Liver (tissue), 8 donors: ENCODE measurements at regions not wholly inside any gene's neighbourhood (a gene's known extent, or its start where the extent isn't known, plus 50 kb on each side); places are given as distances from the start of the nearest gene placed in this dataset.

Experiments
- DNase-seq: peaks from one replicate; pipeline ENCODE4 v3.0.0-alpha.2; 2017; ENCODE audit warnings: low spot score
- H3K27ac ChIP-seq, 2 donors: one replicate each; pipeline ENCODE4 v1.7.0; 2013; ENCODE audit warnings: inconsistent platforms in 2 of 2, low read length in 2 of 2, control low read depth in 1 of 2, low read depth in 1 of 2, mild to moderate bottlenecking in 1 of 2
- H3K27me3 ChIP-seq, 4 donors: one replicate each; pipeline versions ENCODE4 v1.6.1 to v1.7.0; 2013; ENCODE audit warnings: low read length in 3 of 4, inconsistent platforms in 1 of 4, mild to moderate bottlenecking in 1 of 4, moderate library complexity in 1 of 4; ENCODE audit not compliant: control insufficient read depth in 4 of 4, insufficient read depth in 4 of 4
- H3K36me3 ChIP-seq, 4 donors: one replicate each; pipeline versions ENCODE4 v1.6.1 to v1.7.0; 2013; ENCODE audit warnings: low read length in 3 of 4, mild to moderate bottlenecking in 3 of 4, low read depth in 1 of 4, moderate library complexity in 1 of 4; ENCODE audit not compliant: control insufficient read depth in 4 of 4, insufficient read depth in 3 of 4
- H3K4me1 ChIP-seq, 4 donors: one replicate each; pipeline versions ENCODE4 v1.6.1 to v1.7.0; 2013; ENCODE audit warnings: low read length in 3 of 4, mild to moderate bottlenecking in 3 of 4, moderate library complexity in 1 of 4; ENCODE audit not compliant: control insufficient read depth in 4 of 4, insufficient read depth in 4 of 4
- H3K4me3 ChIP-seq, 3 donors: one replicate each; pipeline versions ENCODE4 v1.6.1 to v1.7.0; 2013; ENCODE audit warnings: low read length in 3 of 3, control low read depth in 1 of 3, low read depth in 1 of 3, mild to moderate bottlenecking in 1 of 3
- H3K9ac ChIP-seq, 2 donors: one replicate each; pipeline ENCODE4 v1.7.0; 2013; ENCODE audit warnings: low read length in 2 of 2, mild to moderate bottlenecking in 2 of 2, moderate library complexity in 2 of 2, control low read depth in 1 of 2, low read depth in 1 of 2
- H3K9me3 ChIP-seq, 4 donors: one replicate each; pipeline versions ENCODE4 v1.6.1 to v1.7.0; 2013; ENCODE audit warnings: low read length in 3 of 4; ENCODE audit not compliant: control insufficient read depth in 4 of 4
- ATF3 ChIP-seq: IDR thresholded peaks from 2 replicates; pipeline ENCODE4 v1.6.1; 2016; ENCODE audit warnings: antibody characterized with exemption
- EGR1 ChIP-seq, 2 donors: IDR thresholded peaks; 2 replicates each; pipeline ENCODE4 v1.6.1; 2016 to 2018; ENCODE audit warnings: antibody characterized with exemption in 2 of 2, low read depth in 2 of 2
- FOXA1 ChIP-seq: IDR thresholded peaks from 2 replicates; pipeline ENCODE4 v1.6.1; 2016; ENCODE audit warnings: antibody characterized with exemption
- FOXA2 ChIP-seq: IDR thresholded peaks from 2 replicates; pipeline ENCODE4 v1.6.1; 2016; ENCODE audit warnings: antibody characterized with exemption
- GABPA ChIP-seq, 2 donors: IDR thresholded peaks in 1 of 2; conservative IDR thresholded peaks in 1 of 2; 2 replicates each; pipeline ENCODE4 v1.6.1; 2016; ENCODE audit warnings: antibody characterized with exemption in 2 of 2, mild to moderate bottlenecking in 1 of 2, moderate library complexity in 1 of 2
- HNF4A ChIP-seq, 2 donors: conservative IDR thresholded peaks; 2 replicates each; pipeline ENCODE4 v1.6.1; 2016; ENCODE audit warnings: antibody characterized with exemption in 2 of 2, mild to moderate bottlenecking in 2 of 2
- HNF4G ChIP-seq: IDR thresholded peaks from 2 replicates; pipeline ENCODE4 v1.6.1; 2016; ENCODE audit warnings: antibody characterized with exemption
- JUND ChIP-seq, 2 donors: IDR thresholded peaks; 2 replicates each; pipeline ENCODE4 v1.6.1; 2016; ENCODE audit warnings: antibody characterized with exemption in 2 of 2
- MAX ChIP-seq: IDR thresholded peaks from 2 replicates; pipeline ENCODE4 v1.6.1; 2016; ENCODE audit warnings: antibody characterized with exemption
- NR2F2 ChIP-seq: IDR thresholded peaks from 2 replicates; pipeline ENCODE4 v1.6.1; 2016; ENCODE audit warnings: antibody characterized with exemption
- RAD21 ChIP-seq, 2 donors: IDR thresholded peaks; 2 replicates each; pipeline ENCODE4 v1.6.1; 2016; ENCODE audit warnings: antibody characterized with exemption in 2 of 2, mild to moderate bottlenecking in 2 of 2
- RXRA ChIP-seq, 2 donors: IDR thresholded peaks; 2 replicates each; pipeline ENCODE4 v1.6.1; 2017 to 2018; ENCODE audit warnings: antibody characterized with exemption in 2 of 2, mild to moderate bottlenecking in 1 of 2
- SP1 ChIP-seq: IDR thresholded peaks from 2 replicates; pipeline ENCODE4 v1.6.1; 2018; ENCODE audit warnings: antibody characterized with exemption, mild to moderate bottlenecking
- TAF1 ChIP-seq: conservative IDR thresholded peaks from 2 replicates; pipeline ENCODE4 v1.6.1; 2016; ENCODE audit warnings: antibody characterized with exemption, mild to moderate bottlenecking
- YY1 ChIP-seq: IDR thresholded peaks from 2 replicates; pipeline ENCODE4 v1.6.1; 2016; ENCODE audit warnings: antibody characterized with exemption, mild to moderate bottlenecking
- WGBS: extraction: QIAGEN DNeasy Blood & Tissue Kit; methylation state at CpG from one replicate; pipeline ENCODE4 v1.1.7; 2013; 5-methylcytosine and 5-hydroxymethylcytosine counted together
- TF ChIP-seq, protein P1 (sequence below): IDR thresholded peaks from 2 replicates; pipeline ENCODE4 v1.6.1; 2016; ENCODE audit warnings: antibody characterized with exemption
- TF ChIP-seq, protein P2 (sequence below): fragments of 150-350 bp; IDR thresholded peaks from 2 replicates; pipeline ENCODE4 v1.5.1; 2017; ENCODE audit warnings: improper control_type of control experiment, low read depth, low read length; ENCODE audit not compliant: missing input control
- TF ChIP-seq, protein P3 (sequence below): IDR thresholded peaks from 2 replicates; pipeline ENCODE4 v1.6.1; 2016; ENCODE audit warnings: antibody characterized with exemption, mild to moderate bottlenecking
- donor health status: healthy.
- donor health status: healthy.
- donor health status: healthy.
- donor health status: healthy.
- donor health status: healthy.

GRCh38 chr11:105297463-105297862 lies 157.9 kb upstream of the CARD18 start:
- no peaks in the 10 kb centered on the region for H3K36me3 ChIP-seq
- no peaks in the 10 kb centered on the region for H3K9me3 ChIP-seq
- H3K4me3 ChIP-seq = no peak overlapping the region
- no peaks in the 10 kb centered on the region for H3K27me3 ChIP-seq
- 55% methylated on average over 2 of the region's 2 CpGs for WGBS
- TF ChIP-seq SP1 (no peak), JUND (IDR thresholded peaks at IDR 0.05) (no peak), HNF4G (no peak), TAF1 (no peak), YY1 (no peak), NR2F2 (no peak), HNF4A (conservative IDR thresholded peaks at IDR 0.05) (no peak), RXRA (IDR thresholded peaks at IDR 0.05) (no peak), RAD21 (IDR thresholded peaks at IDR 0.05) (no peak), FOXA2 (no peak), MAX (no peak), FOXA1 (no peak), ATF3 (no peak), GABPA (IDR thresholded peaks at IDR 0.05 in 1 of 2, conservative IDR thresholded peaks at IDR 0.05 in 1 of 2) (no peak), EGR1 (IDR thresholded peaks at IDR 0.05; ENCODE audit: low read depth in 2 of 2) (no peak)
- TF ChIP-seq, protein P1, sequence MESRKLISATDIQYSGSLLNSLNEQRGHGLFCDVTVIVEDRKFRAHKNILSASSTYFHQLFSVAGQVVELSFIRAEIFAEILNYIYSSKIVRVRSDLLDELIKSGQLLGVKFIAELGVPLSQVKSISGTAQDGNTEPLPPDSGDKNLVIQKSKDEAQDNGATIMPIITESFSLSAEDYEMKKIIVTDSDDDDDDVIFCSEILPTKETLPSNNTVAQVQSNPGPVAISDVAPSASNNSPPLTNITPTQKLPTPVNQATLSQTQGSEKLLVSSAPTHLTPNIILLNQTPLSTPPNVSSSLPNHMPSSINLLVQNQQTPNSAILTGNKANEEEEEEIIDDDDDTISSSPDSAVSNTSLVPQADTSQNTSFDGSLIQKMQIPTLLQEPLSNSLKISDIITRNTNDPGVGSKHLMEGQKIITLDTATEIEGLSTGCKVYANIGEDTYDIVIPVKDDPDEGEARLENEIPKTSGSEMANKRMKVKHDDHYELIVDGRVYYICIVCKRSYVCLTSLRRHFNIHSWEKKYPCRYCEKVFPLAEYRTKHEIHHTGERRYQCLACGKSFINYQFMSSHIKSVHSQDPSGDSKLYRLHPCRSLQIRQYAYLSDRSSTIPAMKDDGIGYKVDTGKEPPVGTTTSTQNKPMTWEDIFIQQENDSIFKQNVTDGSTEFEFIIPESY = no peak
- TF ChIP-seq, protein P2, sequence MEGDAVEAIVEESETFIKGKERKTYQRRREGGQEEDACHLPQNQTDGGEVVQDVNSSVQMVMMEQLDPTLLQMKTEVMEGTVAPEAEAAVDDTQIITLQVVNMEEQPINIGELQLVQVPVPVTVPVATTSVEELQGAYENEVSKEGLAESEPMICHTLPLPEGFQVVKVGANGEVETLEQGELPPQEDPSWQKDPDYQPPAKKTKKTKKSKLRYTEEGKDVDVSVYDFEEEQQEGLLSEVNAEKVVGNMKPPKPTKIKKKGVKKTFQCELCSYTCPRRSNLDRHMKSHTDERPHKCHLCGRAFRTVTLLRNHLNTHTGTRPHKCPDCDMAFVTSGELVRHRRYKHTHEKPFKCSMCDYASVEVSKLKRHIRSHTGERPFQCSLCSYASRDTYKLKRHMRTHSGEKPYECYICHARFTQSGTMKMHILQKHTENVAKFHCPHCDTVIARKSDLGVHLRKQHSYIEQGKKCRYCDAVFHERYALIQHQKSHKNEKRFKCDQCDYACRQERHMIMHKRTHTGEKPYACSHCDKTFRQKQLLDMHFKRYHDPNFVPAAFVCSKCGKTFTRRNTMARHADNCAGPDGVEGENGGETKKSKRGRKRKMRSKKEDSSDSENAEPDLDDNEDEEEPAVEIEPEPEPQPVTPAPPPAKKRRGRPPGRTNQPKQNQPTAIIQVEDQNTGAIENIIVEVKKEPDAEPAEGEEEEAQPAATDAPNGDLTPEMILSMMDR = no peak
- TF ChIP-seq, protein P3, sequence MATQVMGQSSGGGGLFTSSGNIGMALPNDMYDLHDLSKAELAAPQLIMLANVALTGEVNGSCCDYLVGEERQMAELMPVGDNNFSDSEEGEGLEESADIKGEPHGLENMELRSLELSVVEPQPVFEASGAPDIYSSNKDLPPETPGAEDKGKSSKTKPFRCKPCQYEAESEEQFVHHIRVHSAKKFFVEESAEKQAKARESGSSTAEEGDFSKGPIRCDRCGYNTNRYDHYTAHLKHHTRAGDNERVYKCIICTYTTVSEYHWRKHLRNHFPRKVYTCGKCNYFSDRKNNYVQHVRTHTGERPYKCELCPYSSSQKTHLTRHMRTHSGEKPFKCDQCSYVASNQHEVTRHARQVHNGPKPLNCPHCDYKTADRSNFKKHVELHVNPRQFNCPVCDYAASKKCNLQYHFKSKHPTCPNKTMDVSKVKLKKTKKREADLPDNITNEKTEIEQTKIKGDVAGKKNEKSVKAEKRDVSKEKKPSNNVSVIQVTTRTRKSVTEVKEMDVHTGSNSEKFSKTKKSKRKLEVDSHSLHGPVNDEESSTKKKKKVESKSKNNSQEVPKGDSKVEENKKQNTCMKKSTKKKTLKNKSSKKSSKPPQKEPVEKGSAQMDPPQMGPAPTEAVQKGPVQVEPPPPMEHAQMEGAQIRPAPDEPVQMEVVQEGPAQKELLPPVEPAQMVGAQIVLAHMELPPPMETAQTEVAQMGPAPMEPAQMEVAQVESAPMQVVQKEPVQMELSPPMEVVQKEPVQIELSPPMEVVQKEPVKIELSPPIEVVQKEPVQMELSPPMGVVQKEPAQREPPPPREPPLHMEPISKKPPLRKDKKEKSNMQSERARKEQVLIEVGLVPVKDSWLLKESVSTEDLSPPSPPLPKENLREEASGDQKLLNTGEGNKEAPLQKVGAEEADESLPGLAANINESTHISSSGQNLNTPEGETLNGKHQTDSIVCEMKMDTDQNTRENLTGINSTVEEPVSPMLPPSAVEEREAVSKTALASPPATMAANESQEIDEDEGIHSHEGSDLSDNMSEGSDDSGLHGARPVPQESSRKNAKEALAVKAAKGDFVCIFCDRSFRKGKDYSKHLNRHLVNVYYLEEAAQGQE = no peak
- no peak overlapping the region for H3K27ac ChIP-seq
- no peak for DNase-seq
- H3K4me1 ChIP-seq = no peaks in the 10 kb centered on the region
- H3K9ac ChIP-seq = no peak overlapping the region

GRCh38 chr11:105296806-105297205 lies 157.2 kb upstream of the CARD18 start:
- H3K36me3 ChIP-seq = no peaks in the 10 kb centered on the region
- no peaks in the 10 kb centered on the region for H3K9me3 ChIP-seq
- no peak overlapping the region for H3K9ac ChIP-seq
- no peaks in the 10 kb centered on the region for H3K27me3 ChIP-seq
- no peak for DNase-seq
- WGBS = 79% methylated on average over 8 of the region's 8 CpGs
- H3K4me1 ChIP-seq = no peaks in the 10 kb centered on the region
- no peak overlapping the region for H3K4me3 ChIP-seq
- H3K27ac ChIP-seq = no peak overlapping the region
- TF ChIP-seq GABPA (IDR thresholded peaks at IDR 0.05 in 1 of 2, conservative IDR thresholded peaks at IDR 0.05 in 1 of 2) = no peak
- no peak for TF ChIP-seq EGR1 (IDR thresholded peaks at IDR 0.05; ENCODE audit: low read depth in 2 of 2)
- TF ChIP-seq RXRA (IDR thresholded peaks at IDR 0.05) = no peak
- TF ChIP-seq, protein P1 = no peak
- TF ChIP-seq HNF4A (conservative IDR thresholded peaks at IDR 0.05) = no peak
- TF ChIP-seq TAF1 = no peak
- no peak for TF ChIP-seq SP1
- TF ChIP-seq, protein P2 = no peak
- TF ChIP-seq JUND (IDR thresholded peaks at IDR 0.05) = no peak
- TF ChIP-seq RAD21 (IDR thresholded peaks at IDR 0.05) = no peak
- no peak for TF ChIP-seq FOXA2
- no peak for TF ChIP-seq HNF4G
- no peak for TF ChIP-seq FOXA1
- no peak for TF ChIP-seq NR2F2
